Inflammatory macrophage treated with lipopolysaccharide for 4 hours (primary cell): ENCODE measurements at regions not wholly inside any gene's neighbourhood (a gene's known extent, or its start where the extent isn't known, plus 50 kb on each side); places are given as distances from the start of the nearest gene placed in this dataset.

ENCODE experiments used
- DNase-seq: peaks from one replicate; pipeline ENCODE4 v3.0.0-alpha.2; 2020

DNA sequence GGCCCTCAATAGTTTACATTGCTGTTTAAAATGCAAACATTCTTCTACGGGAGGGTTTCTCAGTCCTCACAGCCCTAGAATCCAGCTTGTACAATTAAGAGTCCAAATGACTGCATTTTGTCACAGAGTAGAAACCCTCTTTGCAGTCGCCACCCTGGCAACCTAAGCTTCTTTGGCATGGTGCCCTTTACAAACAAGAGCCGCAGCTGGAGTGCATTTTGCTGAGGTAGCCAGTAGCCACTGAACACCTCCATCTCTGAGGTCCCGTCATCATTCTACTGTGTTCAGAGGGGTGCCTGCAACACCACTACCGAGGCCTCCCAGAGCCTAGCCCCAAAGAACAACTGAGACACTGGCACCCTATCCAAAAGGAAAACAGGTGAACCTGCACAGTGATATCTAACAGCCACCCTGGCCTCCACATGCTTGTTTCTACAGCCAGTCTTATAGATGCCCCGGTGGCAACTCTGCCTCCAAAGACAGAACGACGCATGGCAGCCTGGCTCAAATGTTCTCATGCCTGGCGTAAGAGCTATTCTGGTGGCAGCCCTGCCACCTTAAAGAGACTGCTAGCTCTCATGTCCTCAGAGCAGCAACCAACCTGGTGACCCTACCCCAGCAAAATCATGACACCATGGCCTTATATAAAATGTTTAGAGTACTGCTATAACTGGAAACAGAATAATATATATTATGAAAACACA is 801.9 kb downstream of the TECRL start:
- DNase-seq: no peak

- DNase-seq: no peak
Observed at GRCh38 chr4:63589796-63590195, 819.5 kb downstream of the TECRL start.

GRCh38 chr4:63583561-63583960 is 825.7 kb downstream of the TECRL start:
- DNase-seq: no peak

DNA sequence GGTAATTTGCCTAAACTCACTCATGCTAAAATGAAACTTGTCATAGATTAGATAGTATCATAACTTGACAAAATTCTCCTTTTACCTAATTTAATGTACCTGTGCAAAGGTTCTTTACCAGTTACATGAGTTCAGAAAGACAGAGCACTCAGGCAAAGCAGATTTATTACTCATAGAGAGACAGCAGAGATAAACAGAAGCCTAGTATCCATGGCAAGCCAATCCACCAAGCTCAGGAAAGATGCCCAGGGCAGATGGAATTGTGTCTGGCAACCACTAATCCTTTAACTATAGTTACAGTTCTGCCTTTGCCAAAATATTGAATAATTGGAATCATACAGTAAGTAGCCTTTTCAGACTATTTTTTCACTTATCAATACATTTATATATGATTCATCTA is 826.2 kb downstream of the TECRL start:
- no peak for DNase-seq

DNA sequence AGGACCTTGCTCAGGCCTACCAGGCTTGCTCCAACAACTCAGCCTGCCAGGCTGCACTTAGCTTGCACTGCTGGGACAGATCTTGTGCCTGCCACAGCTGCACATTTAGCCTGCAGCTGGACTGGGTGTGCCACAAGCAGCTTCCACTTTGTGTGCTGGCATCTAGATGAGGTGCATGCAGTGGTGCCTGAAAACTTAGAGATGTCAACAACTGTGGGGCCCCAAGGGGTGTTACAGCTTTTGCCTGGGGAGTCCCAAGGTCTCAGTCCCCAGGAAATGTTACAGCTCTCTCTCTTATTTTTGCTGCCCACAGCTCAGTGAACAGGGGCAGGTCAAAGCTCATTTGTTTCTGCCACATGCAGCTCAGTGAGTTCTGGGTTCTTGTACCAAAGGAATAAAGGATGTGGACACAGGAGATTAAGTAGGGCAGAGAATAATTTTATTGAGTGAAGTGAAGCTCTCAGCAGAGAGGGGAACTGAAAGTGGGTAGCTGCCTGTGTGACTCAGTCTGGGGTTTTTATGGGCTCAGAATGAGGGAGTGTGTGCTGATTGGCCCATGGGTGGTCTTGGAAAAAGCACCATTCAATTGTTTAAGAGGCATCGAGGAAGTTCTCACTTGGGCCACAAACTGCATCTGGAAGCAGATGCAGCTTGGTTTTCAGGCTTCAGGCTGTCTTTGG is 828.3 kb downstream of the TECRL start:
- DNase-seq: peak; percentile 2

- DNase-seq: no peak
Observed at GRCh38 chr4:63578383-63578782, 830.9 kb downstream of the TECRL start.

GRCh38 chr4:63566658-63567057 is 842.6 kb downstream of the TECRL start:
- DNase-seq: no peak

- no peak for DNase-seq
Observed at GRCh38 chr4:63563288-63564014, 845.8 kb downstream of the TECRL start.

DNA sequence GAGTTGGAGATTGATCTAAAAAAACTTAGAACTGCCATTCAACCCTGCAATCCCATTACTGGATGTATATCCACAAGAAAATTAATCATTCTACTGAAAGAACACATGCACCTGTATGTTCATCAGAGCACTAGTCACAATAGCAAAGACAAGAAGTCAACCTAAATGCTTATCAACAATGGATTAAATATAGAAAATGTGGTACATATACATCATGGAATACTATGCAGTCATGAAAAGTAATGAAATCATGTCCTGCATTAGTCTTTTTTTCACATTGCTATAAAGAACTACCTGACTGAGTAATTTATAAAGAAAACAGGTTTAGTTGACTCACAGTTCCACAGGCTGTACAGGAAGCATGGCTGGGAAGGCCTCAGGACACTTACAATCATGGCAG is 850.5 kb downstream of the TECRL start:
- no peak for DNase-seq

DNA sequence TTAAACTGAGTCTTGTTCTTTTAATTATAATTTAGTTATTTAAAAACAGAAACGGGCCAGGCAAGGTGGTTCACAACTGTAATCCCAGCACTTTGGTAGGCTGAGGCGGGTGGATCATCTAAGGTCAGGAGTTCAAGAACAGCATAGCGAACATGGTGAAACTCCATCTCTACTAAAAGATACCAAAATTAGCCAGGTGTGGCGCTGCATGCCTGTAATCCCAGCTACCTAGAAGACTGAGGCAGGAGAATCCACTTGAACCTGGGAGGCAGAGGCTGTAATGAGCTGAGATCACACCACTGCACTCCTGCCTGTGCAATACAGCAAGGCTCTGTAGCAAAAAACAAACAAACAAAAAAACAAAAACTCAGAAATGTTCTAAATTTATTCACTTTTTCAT is 852.9 kb downstream of the TECRL start:
- DNase-seq: no peak

GRCh38 chr4:63553123-63553522 is 856.1 kb downstream of the TECRL start:
- DNase-seq: no peak

DNA sequence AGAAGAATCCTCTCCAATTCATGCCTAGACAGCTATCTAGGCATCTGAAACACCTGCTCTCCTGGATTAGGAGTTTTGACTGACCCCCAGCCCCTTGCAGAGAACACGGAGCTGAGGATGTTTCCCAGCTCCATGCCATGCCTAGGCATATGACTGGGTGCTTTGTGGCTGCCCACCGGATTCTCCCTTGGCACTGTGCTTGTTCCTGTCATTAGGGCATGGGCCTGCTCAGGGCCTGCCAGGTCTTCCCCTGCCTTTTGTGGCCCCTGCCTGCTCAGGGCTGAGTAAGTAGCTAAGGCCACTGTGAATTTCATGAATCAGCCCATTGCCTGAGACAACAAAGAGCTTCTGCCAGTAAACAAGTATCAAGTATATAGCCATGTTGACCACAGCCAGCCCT is 867.4 kb downstream of the TECRL start:
- no peak for DNase-seq

GRCh38 chr4:63529581-63530337 is 879.5 kb downstream of the TECRL start:
- DNase-seq: no peak

- no peak for DNase-seq
Observed at GRCh38 chr4:63528256-63528991, 880.8 kb downstream of the TECRL start.

DNA sequence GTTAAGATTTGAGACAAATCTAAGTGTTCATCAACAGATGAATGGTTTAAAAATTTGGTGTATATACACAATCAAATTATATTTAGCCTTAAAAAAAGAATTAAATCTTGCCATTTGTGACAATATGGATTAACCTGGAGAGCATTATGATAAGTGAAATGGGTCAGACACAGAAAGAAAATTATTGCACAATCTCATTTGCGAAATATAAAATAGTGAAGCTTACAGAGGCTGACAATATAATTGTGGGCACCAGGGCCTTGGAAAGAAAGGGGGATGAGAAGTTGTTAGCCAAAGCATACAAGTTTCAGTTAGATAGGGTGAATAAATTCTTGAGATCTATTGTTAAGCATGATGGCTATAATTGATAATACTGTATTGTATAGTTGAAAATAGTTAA is 883.0 kb downstream of the TECRL start:
- no peak for DNase-seq

DNA sequence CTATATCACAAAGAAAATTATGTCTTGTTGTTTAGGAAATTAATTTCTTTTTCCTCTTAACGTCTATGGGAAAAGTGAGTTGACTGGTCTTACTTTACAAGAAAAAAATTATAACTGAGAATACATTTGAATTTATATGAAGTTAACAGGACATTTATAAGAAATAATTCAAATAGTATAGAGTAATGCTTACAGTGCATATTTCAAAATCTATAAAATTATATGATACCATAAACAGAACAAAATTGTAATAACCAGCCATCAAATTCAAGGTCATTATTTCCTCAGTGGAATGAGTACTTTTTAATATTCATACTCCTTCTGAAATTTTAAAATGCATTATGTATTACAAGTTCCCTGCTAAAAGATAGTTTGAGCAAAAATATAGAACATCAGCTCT is 884.5 kb downstream of the TECRL start:
- DNase-seq: no peak

GRCh38 chr4:63505714-63506460 is 903.4 kb downstream of the TECRL start:
- no peak for DNase-seq

GRCh38 chr4:63493265-63493664 is 916.0 kb downstream of the TECRL start:
- DNase-seq: no peak

GRCh38 chr4:63492515-63492914 is 916.7 kb downstream of the TECRL start:
- no peak for DNase-seq

- no peak for DNase-seq
Observed at GRCh38 chr4:63464393-63464792, 944.9 kb downstream of the TECRL start.

DNA sequence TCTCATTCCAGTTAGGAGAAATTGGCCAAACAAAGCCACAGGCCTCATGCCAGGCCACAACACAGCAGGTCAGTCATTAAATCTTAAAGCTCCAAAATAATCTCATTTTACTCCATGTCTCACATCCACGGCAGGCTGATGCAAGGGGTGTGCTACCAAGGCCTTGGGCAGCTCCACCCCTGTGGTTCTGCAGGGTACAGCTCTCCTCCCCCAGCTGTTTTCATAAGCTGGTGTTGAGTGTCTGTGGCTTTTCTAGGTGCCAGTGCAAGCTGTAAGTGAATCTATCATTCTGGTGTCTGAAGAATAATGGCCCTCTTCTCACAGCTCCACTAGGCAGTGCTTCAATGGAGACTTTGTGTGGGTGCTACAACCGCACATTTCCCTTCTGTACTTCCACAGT is 949.2 kb downstream of the TECRL start:
- no peak for DNase-seq

DNA sequence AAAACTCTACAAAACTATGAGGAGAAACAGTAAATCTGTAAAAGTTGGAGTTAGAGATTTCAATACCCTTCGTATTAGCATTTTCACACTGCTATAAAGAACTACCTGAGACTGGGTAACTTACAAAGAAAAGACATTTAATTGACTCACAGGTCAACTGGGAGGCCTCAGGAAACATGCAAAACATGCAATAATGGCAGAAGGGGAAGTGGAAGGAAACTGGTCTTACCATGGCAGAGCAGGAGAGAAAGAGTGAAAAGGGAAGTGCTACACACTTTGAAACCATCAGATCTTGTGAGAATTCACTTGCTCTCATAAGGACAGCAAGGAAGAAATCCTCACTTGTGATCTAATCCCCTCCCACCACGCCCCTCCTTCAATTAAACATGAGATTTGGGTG is 949.9 kb downstream of the TECRL start:
- no peak for DNase-seq
